GM21367 (cell line): ENCODE measurements at regions not wholly inside any gene's neighbourhood (a gene's known extent, or its start where the extent isn't known, plus 50 kb on each side); places are given as distances from the start of the nearest gene placed in this dataset.

Experiments
- ATAC-seq: cut with Tn5 transposase; IDR thresholded peaks from one replicate; pipeline ENCODE4 v1.9.1; 2021; ENCODE audit not compliant: unreplicated experiment

- ATAC-seq = no peak
Measured at GRCh38 chr2:226064932-226065570, 665.5 kb downstream of the NYAP2 start.

- no peak for ATAC-seq
Measured at GRCh38 chr2:226063704-226064440, 664.4 kb downstream of the NYAP2 start.

DNA sequence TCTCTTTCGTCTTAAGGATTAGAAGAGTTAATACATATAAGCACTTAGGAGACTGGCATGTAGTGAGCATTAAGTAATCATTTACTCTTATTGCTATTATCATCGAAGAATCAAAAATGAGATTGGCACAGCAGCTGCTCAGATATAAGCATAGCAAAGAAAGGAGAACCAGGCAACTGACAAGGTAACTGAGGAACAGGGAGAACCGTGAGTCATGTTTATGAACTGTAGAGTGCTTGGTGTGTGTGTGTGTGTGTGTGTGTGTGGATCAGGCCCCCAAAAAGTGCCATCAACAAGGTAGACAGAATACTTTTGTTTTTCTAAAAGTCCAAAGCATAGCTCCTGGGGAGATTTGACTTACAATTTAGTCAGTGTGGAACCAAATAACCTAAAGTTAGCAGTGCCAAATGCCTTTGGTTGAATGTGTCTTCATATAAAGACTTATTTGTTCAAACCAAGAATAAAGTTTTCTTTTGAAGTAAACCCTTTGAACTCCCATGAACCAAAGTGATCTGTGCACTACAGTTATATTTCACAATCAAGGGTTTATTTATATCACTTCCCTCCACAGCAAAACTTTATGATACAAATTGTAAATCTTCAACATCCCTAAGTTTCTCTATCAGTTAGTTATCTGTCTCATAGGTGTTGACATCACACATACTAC, 660.6 kb downstream of the NYAP2 start:
- no peak for ATAC-seq

DNA sequence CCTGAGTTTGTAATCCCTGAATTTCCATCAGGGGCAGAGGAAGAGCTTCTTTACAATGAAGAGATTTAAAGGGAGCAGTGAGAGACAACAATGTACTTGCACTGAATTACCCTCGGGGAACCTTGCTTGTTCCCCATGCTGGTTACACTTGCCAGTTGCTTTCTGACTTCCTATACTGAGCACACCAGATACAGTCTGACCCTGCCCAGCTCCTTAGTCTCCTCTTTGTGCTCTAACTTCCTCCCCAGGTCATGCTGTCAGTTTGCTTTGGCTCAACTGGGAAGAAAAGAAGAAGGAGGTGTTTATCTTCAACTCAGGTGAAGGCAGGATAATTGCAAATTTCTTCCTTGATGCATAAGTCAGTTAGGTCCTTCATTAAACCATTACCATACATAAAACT, 658.4 kb downstream of the NYAP2 start:
- ATAC-seq = no peak

DNA sequence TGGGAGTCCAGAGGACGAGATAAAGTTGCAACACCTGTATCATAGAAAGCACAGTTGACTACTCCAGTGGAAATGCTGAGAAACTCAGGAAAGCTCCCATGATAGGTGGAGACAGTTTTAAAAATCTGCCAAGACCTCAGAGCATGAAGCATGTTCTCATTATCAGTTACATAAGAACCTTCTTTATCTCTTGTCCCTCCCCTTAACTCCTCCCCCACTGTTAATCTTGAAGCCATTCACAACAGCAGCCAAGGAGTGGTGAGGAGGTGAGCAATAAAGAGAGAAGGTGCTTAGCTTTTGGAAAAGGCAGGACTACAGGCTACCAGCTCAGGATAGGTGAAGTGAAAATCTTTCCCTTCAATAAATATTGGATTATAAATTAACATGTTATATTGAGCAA, 657.9 kb downstream of the NYAP2 start:
- no peak for ATAC-seq

- no peak for ATAC-seq
Measured at GRCh38 chr2:226052772-226053416, 653.4 kb downstream of the NYAP2 start.

DNA sequence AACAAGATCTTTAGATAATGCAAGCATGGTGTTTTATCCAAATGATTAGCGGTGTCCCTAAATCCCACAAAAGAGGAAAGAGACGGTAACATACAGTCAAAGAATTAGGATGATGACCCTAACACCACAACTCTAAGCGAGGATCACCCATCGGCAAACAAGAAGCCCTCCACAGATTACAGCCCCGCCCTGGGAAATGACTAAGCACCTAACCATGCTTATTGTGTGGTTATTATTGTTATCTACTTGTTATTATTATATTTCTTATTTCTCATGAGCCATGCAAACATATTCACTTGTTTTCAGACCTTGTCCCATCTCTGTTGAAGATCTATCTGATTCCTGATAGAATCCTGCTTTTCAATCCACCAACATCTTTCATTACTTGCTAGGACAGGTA, 651.3 kb downstream of the NYAP2 start:
- ATAC-seq = no peak

- ATAC-seq = no peak
Measured at GRCh38 chr2:226048611-226049010, 649.1 kb downstream of the NYAP2 start.

GRCh38 chr2:226045080-226045479, 645.6 kb downstream of the NYAP2 start:
- no peak for ATAC-seq

- no peak for ATAC-seq
Measured at GRCh38 chr2:226040344-226040900, 640.9 kb downstream of the NYAP2 start.

DNA sequence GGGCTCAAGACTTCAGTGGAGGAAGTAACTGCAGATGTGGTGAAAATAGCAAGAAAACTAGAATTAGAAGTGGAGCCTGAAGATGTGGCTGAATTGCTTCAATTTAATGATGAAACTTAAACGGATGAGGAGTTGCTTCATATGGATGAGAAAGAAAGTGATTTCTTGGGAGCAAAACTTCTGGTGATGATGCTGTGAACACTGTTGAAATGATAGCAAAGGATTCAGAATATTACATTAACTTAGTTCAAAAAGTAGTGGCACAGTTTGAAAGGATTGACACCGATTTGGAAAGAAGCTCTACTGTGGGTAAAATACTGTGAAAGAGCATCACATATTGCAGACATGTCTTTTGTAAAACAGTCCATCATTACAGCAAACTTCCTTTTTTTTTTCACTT, 638.0 kb downstream of the NYAP2 start:
- no peak for ATAC-seq

- ATAC-seq = no peak
Measured at GRCh38 chr2:226031647-226032501, 632.4 kb downstream of the NYAP2 start.

- no peak for ATAC-seq
Measured at GRCh38 chr2:226030788-226031646, 631.5 kb downstream of the NYAP2 start.

DNA sequence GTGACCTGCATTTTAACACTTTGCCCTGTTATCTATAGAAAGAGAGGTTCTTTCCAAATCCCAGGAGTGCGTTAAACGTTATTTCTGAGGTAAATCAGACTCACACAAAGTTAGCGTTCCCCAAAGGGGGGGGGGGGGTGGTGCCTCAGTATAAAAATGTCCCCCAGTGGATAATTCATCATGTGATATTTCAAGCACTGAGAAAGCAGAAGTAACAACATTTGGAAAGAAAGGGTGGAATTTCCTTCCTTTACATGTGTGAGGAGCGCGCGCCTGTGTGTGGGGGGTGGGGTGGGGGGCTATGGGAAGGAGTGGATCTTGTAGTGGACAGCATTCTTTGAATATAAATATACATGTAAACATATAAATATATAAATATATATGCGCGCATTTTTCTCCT, 630.9 kb downstream of the NYAP2 start:
- ATAC-seq = no peak

DNA sequence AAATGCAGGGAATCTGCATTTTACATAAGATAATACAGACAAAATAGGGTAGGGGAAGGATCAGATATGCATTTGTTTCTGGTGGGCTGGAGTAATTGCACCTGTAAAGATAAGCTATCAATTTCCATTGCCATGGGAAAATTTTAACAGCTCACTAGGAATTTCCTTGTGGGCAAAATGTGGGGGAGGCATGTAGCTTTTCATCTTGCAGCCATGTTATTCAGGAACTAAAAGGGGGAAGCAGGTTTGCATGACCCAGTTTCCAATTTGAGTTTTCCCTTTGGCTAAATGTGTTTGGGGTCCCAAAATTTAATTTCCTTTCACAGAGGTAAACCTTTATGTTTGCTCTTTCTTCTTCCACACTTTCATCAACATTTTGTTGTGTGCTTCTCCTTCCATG, 624.4 kb downstream of the NYAP2 start:
- ATAC-seq = no peak

DNA sequence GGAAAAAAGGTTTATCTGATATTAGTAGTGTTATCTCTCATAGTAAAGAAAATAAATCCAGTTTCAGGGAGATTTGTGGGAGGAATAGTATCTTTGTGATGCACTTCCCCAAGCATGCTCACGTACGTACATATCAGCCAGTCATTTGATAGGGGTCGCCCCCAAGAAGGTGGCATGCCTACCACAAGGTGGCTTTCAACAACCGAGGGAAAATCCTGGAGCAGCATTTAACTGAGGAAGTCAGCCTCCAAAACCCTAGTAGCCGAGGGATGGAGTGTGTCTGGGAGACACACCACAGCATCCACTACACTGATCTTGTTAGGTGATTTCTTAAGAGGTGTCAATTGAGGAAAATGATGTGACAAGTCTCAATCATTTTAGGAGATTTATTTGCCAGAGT, 623.9 kb downstream of the NYAP2 start:
- ATAC-seq = no peak

GRCh38 chr2:226020956-226021355, 621.4 kb downstream of the NYAP2 start:
- no peak for ATAC-seq

- no peak for ATAC-seq
Measured at GRCh38 chr2:226020176-226020575, 620.7 kb downstream of the NYAP2 start.

GRCh38 chr2:226018641-226019040, 619.1 kb downstream of the NYAP2 start:
- no peak for ATAC-seq

DNA sequence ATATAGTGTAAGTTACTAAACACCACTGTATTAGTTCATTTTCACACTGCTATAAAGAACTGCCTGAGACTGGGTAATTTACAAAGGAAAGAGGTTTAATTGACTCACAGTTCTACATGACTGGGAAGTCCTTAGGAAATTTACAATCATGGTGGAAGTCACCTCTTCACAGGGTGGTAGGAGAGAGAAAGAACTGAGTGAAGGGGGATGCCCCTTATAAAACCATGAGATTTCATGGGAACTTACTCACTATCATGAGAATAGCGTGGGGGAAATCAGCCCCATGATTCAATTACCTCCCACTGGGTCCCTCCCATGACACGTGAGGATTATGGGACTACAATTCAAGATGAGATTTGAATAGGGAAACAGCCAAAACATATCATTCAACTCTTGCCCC, 618.0 kb downstream of the NYAP2 start:
- ATAC-seq = no peak
